GM19023 (cell line): ENCODE measurements at regions not wholly inside any gene's neighbourhood (a gene's known extent, or its start where the extent isn't known, plus 50 kb on each side); places are given as distances from the start of the nearest gene placed in this dataset.

Source experiments
- ATAC-seq: cut with Tn5 transposase; IDR thresholded peaks from one replicate; pipeline ENCODE4 v1.9.1; 2021; ENCODE audit warnings: mild to moderate bottlenecking, moderate library complexity; ENCODE audit not compliant: unreplicated experiment

- no peak for ATAC-seq
Measured at GRCh38 chr20:7601431-7601830, 338.8 kb downstream of the HAO1 start.

- no peak for ATAC-seq
Measured at GRCh38 chr20:7606941-7607340, 333.3 kb downstream of the HAO1 start.

- ATAC-seq: no peak
Measured at GRCh38 chr20:7608250-7608649, 332.0 kb downstream of the HAO1 start.

GRCh38 chr20:7609251-7609650 is 331.0 kb downstream of the HAO1 start:
- no peak for ATAC-seq

GRCh38 chr20:7610681-7611080 is 329.6 kb downstream of the HAO1 start:
- ATAC-seq: no peak

- no peak for ATAC-seq
Measured at GRCh38 chr20:7617797-7618196, 322.5 kb downstream of the HAO1 start.

GRCh38 chr20:7622399-7622961 is 317.8 kb downstream of the HAO1 start:
- no peak for ATAC-seq

GRCh38 chr20:7624886-7625285 is 315.4 kb downstream of the HAO1 start:
- no peak for ATAC-seq

GRCh38 chr20:7627734-7628663 is 312.3 kb downstream of the HAO1 start:
- ATAC-seq: no peak

GRCh38 chr20:7629880-7630279 is 310.4 kb downstream of the HAO1 start:
- ATAC-seq: no peak

- no peak for ATAC-seq
Measured at GRCh38 chr20:7637184-7637583, 303.1 kb downstream of the HAO1 start.

GRCh38 chr20:7650086-7650879 is 290.0 kb downstream of the HAO1 start:
- ATAC-seq: no peak

- ATAC-seq: no peak
Measured at GRCh38 chr20:7654231-7654630, 286.0 kb downstream of the HAO1 start.

- ATAC-seq: no peak
Measured at GRCh38 chr20:7656687-7657467, 283.4 kb downstream of the HAO1 start.

GRCh38 chr20:7657569-7657968 is 282.7 kb downstream of the HAO1 start:
- no peak for ATAC-seq

- no peak for ATAC-seq
Measured at GRCh38 chr20:7660165-7660564, 280.1 kb downstream of the HAO1 start.

GRCh38 chr20:7665376-7665775 is 274.9 kb downstream of the HAO1 start:
- no peak for ATAC-seq

- no peak for ATAC-seq
Measured at GRCh38 chr20:7667194-7667593, 273.1 kb downstream of the HAO1 start.

GRCh38 chr20:7672571-7672970 is 267.7 kb downstream of the HAO1 start:
- no peak for ATAC-seq

GRCh38 chr20:7673841-7674240 is 266.4 kb downstream of the HAO1 start:
- no peak for ATAC-seq

- ATAC-seq: no peak
Measured at GRCh38 chr20:7682916-7683315, 257.3 kb downstream of the HAO1 start.
